Activated naive CD4-positive, alpha-beta T cell treated with anti-CD3 and anti-CD28 coated beads, Interleukin-2, amount 50 U/mL, for 72 hours (primary cell): ENCODE measurements at regions not wholly inside any gene's neighbourhood (a gene's known extent, or its start where the extent isn't known, plus 50 kb on each side); places are given as distances from the start of the nearest gene placed in this dataset.
A peak's percentile ranks its signal among the peaks of the same experiment; 100 is the strongest.

ENCODE experiments used
- ATAC-seq, 2 donors: fragments of 150-1000 bp; cut with Tn5 transposase; 2 replicates each; pipeline ENCODE4 v1.10.0; 2021; ENCODE audit warnings: mild to moderate bottlenecking in 2 of 2, moderate library complexity in 2 of 2
- DNase-seq, 2 donors: peaks; one replicate each; pipeline ENCODE4 v3.0.0; 2021 to 2022; ENCODE audit warnings: low spot score in 2 of 2
- H3K27ac Mint-ChIP-seq, 2 donors: one replicate each; pipeline ENCODE4 v1.8.0; 2022; ENCODE audit warnings: mild to moderate bottlenecking in 2 of 2, mixed read lengths in 2 of 2
- H3K36me3 Mint-ChIP-seq, 2 donors: one replicate each; pipeline ENCODE4 v1.8.0; 2022; ENCODE audit warnings: mixed read lengths in 2 of 2
- H3K9me3 Mint-ChIP-seq, 2 donors: one replicate each; pipeline ENCODE4 v1.8.0; 2022; ENCODE audit warnings: mixed read lengths in 2 of 2

GRCh38 chr5:82918311-82919031 is 158.7 kb downstream of the TMEM167A start:
- DNase-seq, result no peak
- no peak for ATAC-seq
- H3K9me3 Mint-ChIP-seq, result peaks cover 16 to 20% of the 10 kb centered on the region in 2 donors
- peaks cover 11 to 23% of the 10 kb centered on the region in 2 donors for H3K36me3 Mint-ChIP-seq
- no peak overlapping the region for H3K27ac Mint-ChIP-seq

GRCh38 chr5:82917584-82917983 is 159.6 kb downstream of the TMEM167A start:
- Mint-ChIP-seq H3K36me3 (peaks cover 11 to 23% of the 10 kb centered on the region in 2 donors), H3K9me3 (peaks cover 16 to 20% of the 10 kb centered on the region in 2 donors), H3K27ac (no peak overlapping the region)
- DNase-seq, result no peak
- ATAC-seq, result no peak

- Mint-ChIP-seq H3K27ac (no peak overlapping the region), H3K9me3 (peaks cover 16 to 24% of the 10 kb centered on the region in 2 donors), H3K36me3 (peaks cover 11 to 23% of the 10 kb centered on the region in 2 donors)
- ATAC-seq (no peak), DNase-seq (no peak)
Measured at GRCh38 chr5:82913971-82914370, 163.2 kb downstream of the TMEM167A start.

- Mint-ChIP-seq H3K27ac (peak overlapping the region in 1 of 2 donors; percentile 9), H3K9me3 (peaks cover 16 to 24% of the 10 kb centered on the region in 2 donors), H3K36me3 (peaks cover 11 to 23% of the 10 kb centered on the region in 2 donors)
- peak in 1 of 2 donors; percentile 34 for ATAC-seq
- no peak for DNase-seq
Measured at GRCh38 chr5:82912462-82912861, 164.7 kb downstream of the TMEM167A start.

DNA sequence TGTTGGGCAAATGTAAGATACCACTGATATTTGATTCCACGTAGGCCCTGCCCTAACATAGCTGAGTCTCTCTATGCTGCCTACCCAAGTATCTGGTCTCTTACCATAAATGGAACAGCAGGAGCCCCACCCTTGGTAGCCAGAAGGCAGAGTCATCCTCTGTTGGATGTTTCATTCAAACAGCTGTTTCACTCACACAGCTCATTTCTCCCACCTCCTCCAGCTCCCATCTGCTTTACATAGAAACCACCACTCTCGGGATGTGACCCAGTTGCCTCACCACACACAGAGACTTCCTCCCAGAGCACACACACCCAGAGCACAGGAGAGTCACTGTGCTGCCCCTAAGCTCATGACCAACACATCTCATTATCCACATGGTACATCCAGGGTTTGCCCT is 165.3 kb downstream of the TMEM167A start:
- peaks cover 11 to 20% of the 10 kb centered on the region in 2 donors for H3K36me3 Mint-ChIP-seq
- no peak overlapping the region for H3K27ac Mint-ChIP-seq
- DNase-seq, result no peak
- H3K9me3 Mint-ChIP-seq, result peaks cover 16 to 23% of the 10 kb centered on the region in 2 donors
- ATAC-seq, result peak; percentile 58 to 86

DNA sequence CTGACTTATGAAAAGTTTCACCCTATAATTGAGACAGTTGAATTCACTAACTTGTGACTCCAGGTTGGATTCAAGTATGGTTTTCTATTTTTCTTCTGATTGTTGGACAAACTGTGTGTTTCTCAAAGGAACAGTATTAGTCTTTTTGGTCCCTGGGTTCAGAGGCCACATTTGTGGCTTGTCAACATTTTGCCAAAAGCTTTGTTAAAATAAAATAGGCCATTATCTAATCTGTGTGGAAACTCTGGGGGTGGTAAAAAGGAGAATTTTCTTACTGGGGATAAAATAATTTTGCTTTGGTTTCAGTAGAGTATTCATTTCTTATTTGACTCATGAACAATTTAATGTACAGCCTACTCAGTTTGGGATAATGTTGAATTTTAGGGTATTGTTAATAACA is 166.3 kb downstream of the TMEM167A start:
- Mint-ChIP-seq H3K27ac (no peak overlapping the region), H3K36me3 (peaks cover 10 to 11% of the 10 kb centered on the region in 2 donors)

GRCh38 chr5:82910491-82910890 is 166.7 kb downstream of the TMEM167A start:
- Mint-ChIP-seq H3K36me3 (peaks cover 6 to 7% of the 10 kb centered on the region in 2 donors), H3K27ac (no peak overlapping the region), H3K9me3 (peaks cover 10 to 11% of the 10 kb centered on the region in 2 donors)
- ATAC-seq (no peak), DNase-seq (no peak)

More for the DNA sequence above, 166.3 kb downstream of the TMEM167A start:
- ATAC-seq, result no peak
- H3K9me3 Mint-ChIP-seq, result peaks cover 14 to 16% of the 10 kb centered on the region in 2 donors
- DNase-seq, result no peak

DNA sequence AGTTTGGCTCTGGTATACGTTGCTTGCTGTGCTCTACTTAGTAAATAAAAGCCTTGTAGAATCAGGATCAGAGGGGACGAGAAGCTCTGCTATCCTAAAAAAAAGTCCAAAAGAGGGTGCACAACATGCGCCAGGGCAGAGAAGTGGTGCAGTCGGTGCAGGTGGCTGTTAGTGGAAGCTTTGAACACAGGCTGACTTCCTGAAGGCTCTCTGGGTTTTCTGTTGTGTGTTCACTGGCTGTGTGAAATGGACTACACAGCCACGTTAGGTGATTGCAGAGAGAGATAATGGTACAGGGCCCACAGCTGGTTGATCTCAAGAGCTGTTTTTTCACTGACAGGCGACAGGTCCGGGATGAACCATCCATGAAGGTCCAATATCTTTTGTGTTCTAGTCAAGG is 167.4 kb downstream of the TMEM167A start:
- DNase-seq (no peak), ATAC-seq (no peak)
- Mint-ChIP-seq H3K9me3 (peaks cover 4 to 5% of the 10 kb centered on the region in 2 donors), H3K36me3 (no peaks in the 10 kb centered on the region), H3K27ac (no peak overlapping the region)

- no peak for ATAC-seq
- Mint-ChIP-seq H3K27ac (no peak overlapping the region), H3K9me3 (peaks cover 6 to 15% of the 10 kb centered on the region in 2 donors), H3K36me3 (peaks cover 0 to 5% of the 10 kb centered on the region in 2 donors)
- DNase-seq, result no peak
Measured at GRCh38 chr5:82905986-82906385, 171.2 kb downstream of the TMEM167A start.

- Mint-ChIP-seq H3K36me3 (peaks cover 0 to 5% of the 10 kb centered on the region in 2 donors), H3K9me3 (peaks cover 6 to 18% of the 10 kb centered on the region in 2 donors), H3K27ac (no peak overlapping the region)
- DNase-seq (no peak), ATAC-seq (no peak)
Measured at GRCh38 chr5:82901281-82901888, 175.8 kb downstream of the TMEM167A start.

- H3K36me3 Mint-ChIP-seq, result no peaks in the 10 kb centered on the region
- no peak for DNase-seq
- no peak for ATAC-seq
Measured at GRCh38 chr5:82894716-82895115, 182.5 kb downstream of the TMEM167A start.

DNA sequence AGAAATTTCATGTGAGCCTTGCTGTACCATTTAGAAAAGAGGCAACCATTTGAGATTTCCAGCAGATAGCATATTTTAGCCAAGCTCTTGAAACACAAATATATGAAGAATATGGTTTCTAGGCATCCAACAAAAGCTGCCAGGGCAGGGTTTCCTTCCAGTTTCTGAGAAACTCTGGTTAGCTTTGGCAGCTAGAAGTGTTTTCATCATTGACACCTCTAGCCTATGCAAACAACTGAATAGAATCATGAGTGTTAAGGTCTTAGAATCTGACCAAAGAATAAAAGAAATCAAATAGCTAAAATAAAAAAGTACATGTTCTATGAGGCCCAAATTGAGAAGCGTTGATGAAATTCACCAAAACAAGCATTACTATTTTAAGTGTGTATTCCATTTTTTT is 188.1 kb downstream of the TMEM167A start:
- DNase-seq, result no peak
- no peaks in the 10 kb centered on the region for H3K9me3 Mint-ChIP-seq
- H3K36me3 Mint-ChIP-seq, result no peaks in the 10 kb centered on the region

More at GRCh38 chr5:82894716-82895115, 182.5 kb downstream of the TMEM167A start:
- Mint-ChIP-seq H3K9me3 (peaks cover 0 to 3% of the 10 kb centered on the region in 2 donors), H3K27ac (no peak overlapping the region)

DNA sequence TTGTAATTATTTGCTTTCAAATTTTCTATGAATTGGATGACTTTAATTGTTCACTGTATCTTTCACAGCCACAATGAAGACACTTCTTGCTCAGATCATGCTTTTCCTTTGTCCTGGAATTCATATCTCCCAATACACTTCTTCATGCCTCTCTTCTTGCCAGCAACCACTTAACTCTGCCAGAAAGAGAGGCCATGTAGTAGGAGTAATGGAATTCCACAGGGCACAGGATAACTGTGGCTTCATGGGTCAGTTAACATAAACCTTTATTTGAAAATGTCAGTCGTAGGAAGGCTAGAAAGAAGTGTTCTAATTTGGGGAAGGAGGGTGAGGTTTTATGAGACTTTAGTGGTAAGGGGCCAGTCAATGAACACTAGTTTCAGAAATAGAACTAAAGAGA is 190.3 kb downstream of the TMEM167A start:
- Mint-ChIP-seq H3K9me3 (no peaks in the 10 kb centered on the region), H3K36me3 (no peaks in the 10 kb centered on the region), H3K27ac (no peak overlapping the region)
- no peak for DNase-seq
- ATAC-seq, result no peak

More for the DNA sequence above, 188.1 kb downstream of the TMEM167A start:
- no peak for ATAC-seq
- no peak overlapping the region for H3K27ac Mint-ChIP-seq

- no peak for DNase-seq
- Mint-ChIP-seq H3K27ac (no peak overlapping the region), H3K9me3 (no peaks in the 10 kb centered on the region), H3K36me3 (no peaks in the 10 kb centered on the region)
- no peak for ATAC-seq
Measured at GRCh38 chr5:82885627-82886389, 191.4 kb downstream of the TMEM167A start.

DNA sequence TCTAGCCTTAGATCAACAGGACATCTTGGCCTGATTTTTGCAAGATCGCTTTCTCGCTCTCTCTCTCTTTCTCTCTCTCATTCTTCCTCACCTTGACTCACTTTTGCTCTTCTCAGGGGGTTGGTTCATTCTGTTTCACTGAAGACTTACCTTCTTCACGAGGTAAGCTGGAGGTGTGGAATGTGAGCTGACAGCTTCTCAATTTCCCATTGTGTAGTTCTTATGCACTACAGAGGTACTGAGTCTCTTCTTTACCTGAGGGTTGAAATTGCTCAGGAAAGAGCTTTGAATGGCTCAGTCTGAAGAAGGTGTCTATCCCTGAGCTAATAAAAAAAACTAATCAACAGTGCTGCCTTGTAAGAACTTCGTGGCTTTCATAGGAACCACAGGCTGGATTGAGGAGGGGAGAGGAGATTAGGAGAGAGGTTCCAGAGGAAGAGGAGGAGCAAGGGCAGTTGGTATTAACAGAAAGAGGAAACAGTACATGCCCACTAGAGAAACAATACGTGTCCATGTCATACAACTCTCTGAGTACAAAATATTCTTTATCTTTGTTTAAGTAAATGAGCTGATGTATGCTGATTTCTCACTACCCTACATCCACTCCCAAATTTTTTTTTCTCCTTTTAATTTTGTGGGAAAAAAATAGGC is 192.2 kb downstream of the TMEM167A start:
- DNase-seq (no peak), ATAC-seq (no peak)
- H3K36me3 Mint-ChIP-seq, result peaks cover 8% of the 10 kb centered on the region in 2 donors
- no peak overlapping the region for H3K27ac Mint-ChIP-seq
- H3K9me3 Mint-ChIP-seq, result peaks cover 2 to 7% of the 10 kb centered on the region in 2 donors

- Mint-ChIP-seq H3K36me3 (peaks cover 13 to 19% of the 10 kb centered on the region in 2 donors), H3K9me3 (peaks cover 10 to 18% of the 10 kb centered on the region in 2 donors), H3K27ac (no peak overlapping the region)
- DNase-seq (no peak), ATAC-seq (no peak)
Measured at GRCh38 chr5:82882316-82882715, 194.9 kb downstream of the TMEM167A start.
